MM.1S (cell line): ENCODE measurements at regions not wholly inside any gene's neighbourhood (a gene's known extent, or its start where the extent isn't known, plus 50 kb on each side); places are given as distances from the start of the nearest gene placed in this dataset.

Experiments used
- EZH2 ChIP-seq: fragments of 300-600 bp; sonication (generic); optimal IDR thresholded peaks from 2 replicates; pipeline ENCODE3; 2017; ENCODE audit warnings: low read depth, mild to moderate bottlenecking, antibody characterized with exemption, low read length, mixed read lengths
- TF ChIP-seq, protein P1 (sequence below): fragments of 300-600 bp; sonication (generic); IDR thresholded peaks from 2 replicates; pipeline ENCODE4 v1.5.1; 2016; ENCODE audit warnings: antibody characterized with exemption, low read length, mixed read lengths

DNA sequence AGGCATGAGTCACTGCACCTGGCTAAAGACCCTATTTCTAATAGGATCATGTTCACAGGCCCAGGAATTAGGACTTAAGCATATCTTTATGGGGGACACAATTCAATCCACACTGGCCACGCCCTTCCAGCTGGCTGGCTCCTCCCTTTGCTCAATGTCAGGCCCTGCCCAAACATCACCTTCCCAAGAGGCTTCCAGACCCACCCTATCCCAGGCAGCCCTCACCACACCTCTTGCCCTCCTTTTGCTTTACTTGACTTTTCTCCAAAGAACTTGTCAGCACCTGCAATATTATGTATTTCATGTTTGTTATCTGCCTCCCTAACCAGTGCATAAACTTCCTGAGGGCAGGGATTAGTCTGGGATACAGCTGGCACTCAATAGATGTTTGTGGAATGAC is 109.6 kb upstream of the CDH5 start:
- TF ChIP-seq EZH2 = no peak
- TF ChIP-seq, protein P1, sequence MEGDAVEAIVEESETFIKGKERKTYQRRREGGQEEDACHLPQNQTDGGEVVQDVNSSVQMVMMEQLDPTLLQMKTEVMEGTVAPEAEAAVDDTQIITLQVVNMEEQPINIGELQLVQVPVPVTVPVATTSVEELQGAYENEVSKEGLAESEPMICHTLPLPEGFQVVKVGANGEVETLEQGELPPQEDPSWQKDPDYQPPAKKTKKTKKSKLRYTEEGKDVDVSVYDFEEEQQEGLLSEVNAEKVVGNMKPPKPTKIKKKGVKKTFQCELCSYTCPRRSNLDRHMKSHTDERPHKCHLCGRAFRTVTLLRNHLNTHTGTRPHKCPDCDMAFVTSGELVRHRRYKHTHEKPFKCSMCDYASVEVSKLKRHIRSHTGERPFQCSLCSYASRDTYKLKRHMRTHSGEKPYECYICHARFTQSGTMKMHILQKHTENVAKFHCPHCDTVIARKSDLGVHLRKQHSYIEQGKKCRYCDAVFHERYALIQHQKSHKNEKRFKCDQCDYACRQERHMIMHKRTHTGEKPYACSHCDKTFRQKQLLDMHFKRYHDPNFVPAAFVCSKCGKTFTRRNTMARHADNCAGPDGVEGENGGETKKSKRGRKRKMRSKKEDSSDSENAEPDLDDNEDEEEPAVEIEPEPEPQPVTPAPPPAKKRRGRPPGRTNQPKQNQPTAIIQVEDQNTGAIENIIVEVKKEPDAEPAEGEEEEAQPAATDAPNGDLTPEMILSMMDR = no peak
